Tibial artery (tissue), 4 donors: ENCODE measurements at regions not wholly inside any gene's neighbourhood (a gene's known extent, or its start where the extent isn't known, plus 50 kb on each side); places are given as distances from the start of the nearest gene placed in this dataset.

Source experiments
- DNase-seq, 2 donors: peaks; one replicate each; pipeline ENCODE4 v3.0.0-alpha.2; 2019
- H3K27ac ChIP-seq, 2 donors: fragments of 200-600 bp; sonication (generic) in 1 of 2; 1 replicate in 1 of 2; 2 replicates in 1 of 2; pipeline ENCODE4 v1.5.1; 2018 to 2019; ENCODE audit warnings: mild to moderate bottlenecking in 1 of 2
- H3K27me3 ChIP-seq, 2 donors: fragments of 200-600 bp; sonication (generic) in 1 of 2; one replicate each; pipeline versions ENCODE4 v1.5.1 to v1.6.0; 2016 to 2019
- H3K36me3 ChIP-seq, 3 donors: fragments of 200-600 bp; sonication (generic) in 2 of 3; one replicate each; pipeline ENCODE4 v1.5.1; 2016 to 2019; ENCODE audit warnings: mild to moderate bottlenecking in 2 of 3
- H3K4me1 ChIP-seq, 4 donors: fragments of 200-600 bp; sonication (generic) in 2 of 4; 1 replicate in 3 of 4; 2 replicates in 1 of 4; pipeline ENCODE4 v1.5.1; 2016 to 2019
- H3K4me3 ChIP-seq, 2 donors: fragments of 200-600 bp; sonication (generic) in 1 of 2; 1 replicate in 1 of 2; 2 replicates in 1 of 2; pipeline ENCODE4 v1.5.1; 2018 to 2019; ENCODE audit warnings: mild to moderate bottlenecking in 2 of 2
- H3K9me3 ChIP-seq, 3 donors: fragments of 200-600 bp; sonication (generic) in 1 of 3; one replicate each; pipeline ENCODE4 v1.5.1; 2016 to 2019
- CTCF ChIP-seq, 2 experiments: fragments of 200-600 bp in 1 of 2; fragments of 450-650 bp in 1 of 2; IDR thresholded peaks; one replicate each; pipeline ENCODE4 v1.5.1; 2017 to 2019; ENCODE audit warnings: antibody characterized with exemption in 2 of 2, mild to moderate bottlenecking in 1 of 2, moderate library complexity in 1 of 2
- intact Hi-C: fragments of 100-400 bp; cut with DNase I; formaldehyde crosslinking; loops from one replicate; pipeline ENCODE4 v1.15.0; 2023; ENCODE audit warnings: low total_unique reads

GRCh38 chr6:44701038-44701636 lies 313.6 kb downstream of the CDC5L start:
- H3K27ac ChIP-seq = no peak overlapping the region
- no peaks in the 10 kb centered on the region for H3K4me1 ChIP-seq
- TF ChIP-seq CTCF (IDR thresholded peaks at IDR 0.05) = no peak
- H3K9me3 ChIP-seq = no peaks in the 10 kb centered on the region
- DNase-seq = no peak
- H3K4me3 ChIP-seq = no peak overlapping the region
- no peaks in the 10 kb centered on the region for H3K27me3 ChIP-seq
- H3K36me3 ChIP-seq = no peaks in the 10 kb centered on the region
- intact Hi-C loops = no loop called here

DNA sequence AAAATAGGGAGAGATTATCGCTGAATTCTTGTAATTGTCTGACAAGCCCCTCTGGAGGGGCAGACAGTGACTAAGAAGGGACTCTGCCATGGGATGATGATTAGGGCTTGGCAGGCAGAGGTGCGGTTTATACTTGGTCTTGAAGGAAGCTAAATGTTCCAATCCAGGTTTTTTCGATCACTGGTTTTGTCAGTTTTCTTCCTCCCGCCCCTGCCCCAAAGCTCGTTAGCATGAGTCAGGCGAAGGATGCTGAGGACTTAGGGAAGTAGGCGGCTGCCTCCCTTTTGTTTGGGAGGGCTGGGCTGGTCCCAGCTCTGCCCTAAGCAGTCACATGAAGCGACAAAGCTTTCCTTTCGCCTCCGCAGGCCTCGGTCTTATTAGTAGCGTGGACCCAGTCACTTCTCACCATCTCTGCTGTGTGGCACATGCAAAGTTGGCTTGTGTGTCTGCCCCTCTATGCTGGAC lies 314.2 kb downstream of the CDC5L start:
- no peak for DNase-seq
- TF ChIP-seq CTCF (IDR thresholded peaks at IDR 0.05) = no peak
- no peaks in the 10 kb centered on the region for H3K27me3 ChIP-seq
- H3K36me3 ChIP-seq = no peaks in the 10 kb centered on the region
- H3K4me1 ChIP-seq = no peaks in the 10 kb centered on the region
- no peaks in the 10 kb centered on the region for H3K9me3 ChIP-seq
- intact Hi-C loops = no loop called here
- H3K4me3 ChIP-seq = no peak overlapping the region
- no peak overlapping the region for H3K27ac ChIP-seq

DNA sequence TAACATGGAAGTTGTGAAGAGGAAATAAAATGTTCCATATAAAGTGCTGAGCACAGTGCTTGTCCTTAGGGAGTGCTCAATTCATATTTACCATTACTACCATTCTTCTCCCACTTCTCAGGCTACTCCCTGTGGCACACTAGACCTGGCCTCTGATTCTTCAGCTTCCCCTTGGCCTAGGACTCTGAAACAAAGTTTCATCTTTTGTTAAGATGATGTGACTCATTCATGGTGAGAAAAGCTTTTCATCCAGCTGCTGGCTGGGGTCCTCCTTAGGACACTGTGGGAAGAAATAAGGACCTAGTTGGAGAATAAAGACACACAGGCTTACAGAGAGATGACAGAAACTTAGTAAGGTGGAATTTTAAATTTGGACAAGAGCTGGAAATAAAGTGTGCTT lies 314.8 kb downstream of the CDC5L start:
- Histone ChIP-seq H3K27me3 (no peaks in the 10 kb centered on the region), H3K9me3 (no peaks in the 10 kb centered on the region), H3K4me3 (no peak overlapping the region), H3K27ac (no peak overlapping the region), H3K36me3 (no peaks in the 10 kb centered on the region), H3K4me1 (no peaks in the 10 kb centered on the region)
- TF ChIP-seq CTCF (IDR thresholded peaks at IDR 0.05) = no peak
- no peak for DNase-seq
- intact Hi-C loops = no loop called here

GRCh38 chr6:44704240-44705150 lies 317.0 kb downstream of the CDC5L start:
- H3K27ac ChIP-seq = no peak overlapping the region
- TF ChIP-seq CTCF (IDR thresholded peaks at IDR 0.05) = no peak
- no peak for DNase-seq
- H3K36me3 ChIP-seq = no peaks in the 10 kb centered on the region
- no peaks in the 10 kb centered on the region for H3K9me3 ChIP-seq
- intact Hi-C loops = no loop called here
- no peak overlapping the region for H3K4me3 ChIP-seq
- no peaks in the 10 kb centered on the region for H3K4me1 ChIP-seq
- H3K27me3 ChIP-seq = no peaks in the 10 kb centered on the region

GRCh38 chr6:44705596-44705995 lies 318.1 kb downstream of the CDC5L start:
- no peaks in the 10 kb centered on the region for H3K27me3 ChIP-seq
- intact Hi-C loops = no loop called here
- TF ChIP-seq CTCF (IDR thresholded peaks at IDR 0.05) = no peak

More at GRCh38 chr6:44705596-44705995, 318.1 kb downstream of the CDC5L start:
- Histone ChIP-seq H3K27ac (no peak overlapping the region), H3K4me1 (no peaks in the 10 kb centered on the region), H3K4me3 (no peak overlapping the region), H3K36me3 (no peaks in the 10 kb centered on the region), H3K9me3 (no peaks in the 10 kb centered on the region)
- no peak for DNase-seq
